HG03520 (cell line): ENCODE measurements at regions not wholly inside any gene's neighbourhood (a gene's known extent, or its start where the extent isn't known, plus 50 kb on each side); places are given as distances from the start of the nearest gene placed in this dataset.
A peak's percentile ranks its signal among the peaks of the same experiment; 100 is the strongest.
"Not testable (repeated sequence)": the region's sequence is repeated elsewhere in the genome, so short reads cannot be mapped to it uniquely, and the experiment has no call there.

Experiments used
- ATAC-seq: cut with Tn5 transposase; IDR thresholded peaks from one replicate; pipeline ENCODE4 v1.9.1; 2021; ENCODE audit warnings: mild to moderate bottlenecking, moderate library complexity; ENCODE audit not compliant: unreplicated experiment

- ATAC-seq, result no peak
These were observed 150.8 kb upstream of the SLC44A1 start for GRCh38 chr9:105093685-105094084.

- ATAC-seq, result no peak
These were observed 146.1 kb upstream of the SLC44A1 start for GRCh38 chr9:105098370-105098769.

- ATAC-seq, result no peak
These were observed 140.7 kb upstream of the SLC44A1 start for GRCh38 chr9:105103776-105104175.

- ATAC-seq, result no peak
These were observed 130.1 kb upstream of the SLC44A1 start for GRCh38 chr9:105114318-105114717.

GRCh38 chr9:105114964-105115728 lies 129.3 kb upstream of the SLC44A1 start:
- peak; percentile 76 for ATAC-seq

- no peak for ATAC-seq
These were observed 128.2 kb upstream of the SLC44A1 start for GRCh38 chr9:105116052-105116868.

GRCh38 chr9:105117234-105117633 lies 127.2 kb upstream of the SLC44A1 start:
- no peak for ATAC-seq

- no peak for ATAC-seq
These were observed 125.8 kb upstream of the SLC44A1 start for GRCh38 chr9:105118636-105119035.

GRCh38 chr9:105119156-105119555 lies 125.3 kb upstream of the SLC44A1 start:
- ATAC-seq, result no peak

GRCh38 chr9:105121861-105122430 lies 122.5 kb upstream of the SLC44A1 start:
- no peak for ATAC-seq

- ATAC-seq, result not testable (repeated sequence)
These were observed 119.9 kb upstream of the SLC44A1 start for GRCh38 chr9:105124598-105124997.

GRCh38 chr9:105126226-105126625 lies 118.2 kb upstream of the SLC44A1 start:
- ATAC-seq, result no peak

- ATAC-seq, result peak; percentile 97
These were observed 116.6 kb upstream of the SLC44A1 start for GRCh38 chr9:105127863-105128220.

GRCh38 chr9:105128908-105129600 lies 115.4 kb upstream of the SLC44A1 start:
- ATAC-seq, result no peak

GRCh38 chr9:105129731-105130130 lies 114.7 kb upstream of the SLC44A1 start:
- ATAC-seq, result no peak

- ATAC-seq, result no peak
These were observed 112.5 kb upstream of the SLC44A1 start for GRCh38 chr9:105131981-105132380.

GRCh38 chr9:105132606-105133005 lies 111.8 kb upstream of the SLC44A1 start:
- ATAC-seq, result no peak

GRCh38 chr9:105138306-105138801 lies 106.1 kb upstream of the SLC44A1 start:
- no peak for ATAC-seq

GRCh38 chr9:105141146-105141975 lies 103.1 kb upstream of the SLC44A1 start:
- peak; percentile 88 for ATAC-seq

- ATAC-seq, result no peak
These were observed 102.5 kb upstream of the SLC44A1 start for GRCh38 chr9:105141976-105142250.
